ENCODE measurements at regions not wholly inside any gene's neighbourhood (a gene's known extent, or its start where the extent isn't known, plus 50 kb on each side); places are given as distances from the start of the nearest gene placed in this dataset.

GRCh38 chr6:28707387-28708282 lies 182.0 kb downstream of the GPX5 start:
- no peaks in the 10 kb centered on the region for H3K4me1 ChIP-seq (ENCODE audit: control insufficient read depth, insufficient read depth, low read length)
- peaks cover 13% of the 10 kb centered on the region for H3K9me3 ChIP-seq (ENCODE audit: control insufficient read depth, low read depth, low read length)
- no peak overlapping the region for H3K27ac ChIP-seq (ENCODE audit: low read length)
- H3K27me3 ChIP-seq (ENCODE audit: control insufficient read depth, insufficient read depth, low read length): peaks cover 27% of the 10 kb centered on the region
- no peak overlapping the region for H3K4me3 ChIP-seq (ENCODE audit: low read length)
- no peak for DNase-seq
- WGBS (ENCODE audit: insufficient coverage, low lambda C conversion rate): 89% methylated on average over 2 of the region's 6 CpGs
- no peaks in the 10 kb centered on the region for H3K36me3 ChIP-seq (ENCODE audit: control insufficient read depth, insufficient read depth, low read length)

- no peaks in the 10 kb centered on the region for H3K4me1 ChIP-seq (ENCODE audit: control insufficient read depth, insufficient read depth, low read length)
- 12% methylated on average over 8 of the region's 30 CpGs for WGBS (ENCODE audit: insufficient coverage, low lambda C conversion rate)
- H3K36me3 ChIP-seq (ENCODE audit: control insufficient read depth, insufficient read depth, low read length): no peaks in the 10 kb centered on the region
- H3K9me3 ChIP-seq (ENCODE audit: control insufficient read depth, low read depth, low read length): peaks cover 13% of the 10 kb centered on the region
- peaks cover 27% of the 10 kb centered on the region for H3K27me3 ChIP-seq (ENCODE audit: control insufficient read depth, insufficient read depth, low read length)
- DNase-seq: no peak
- no peak overlapping the region for H3K27ac ChIP-seq (ENCODE audit: low read length)
- H3K4me3 ChIP-seq (ENCODE audit: low read length): no peak overlapping the region
These were observed 184.0 kb downstream of the GPX5 start for GRCh38 chr6:28709478-28710349.

- Histone ChIP-seq H3K36me3 (ENCODE audit: control insufficient read depth, insufficient read depth, low read length) (no peaks in the 10 kb centered on the region), H3K4me3 (ENCODE audit: low read length) (no peak overlapping the region), H3K27ac (ENCODE audit: low read length) (no peak overlapping the region), H3K4me1 (ENCODE audit: control insufficient read depth, insufficient read depth, low read length) (no peaks in the 10 kb centered on the region), H3K9me3 (ENCODE audit: control insufficient read depth, low read depth, low read length) (peaks cover 13% of the 10 kb centered on the region), H3K27me3 (ENCODE audit: control insufficient read depth, insufficient read depth, low read length) (peaks cover 27% of the 10 kb centered on the region)
- 87% methylated on average over 4 of the region's 16 CpGs for WGBS (ENCODE audit: insufficient coverage, low lambda C conversion rate)
- DNase-seq: no peak
These were observed 184.9 kb downstream of the GPX5 start for GRCh38 chr6:28710466-28711191.

- Histone ChIP-seq H3K4me1 (ENCODE audit: control insufficient read depth, insufficient read depth, low read length) (no peaks in the 10 kb centered on the region), H3K27me3 (ENCODE audit: control insufficient read depth, insufficient read depth, low read length) (peaks cover 27% of the 10 kb centered on the region), H3K36me3 (ENCODE audit: control insufficient read depth, insufficient read depth, low read length) (no peaks in the 10 kb centered on the region), H3K9me3 (ENCODE audit: control insufficient read depth, low read depth, low read length) (peaks cover 13% of the 10 kb centered on the region), H3K4me3 (ENCODE audit: low read length) (no peak overlapping the region), H3K27ac (ENCODE audit: low read length) (no peak overlapping the region)
- no peak for DNase-seq
- WGBS (ENCODE audit: insufficient coverage, low lambda C conversion rate): 100% methylated on average over 1 of the region's 4 CpGs
These were observed 185.6 kb downstream of the GPX5 start for GRCh38 chr6:28711325-28711724.

GRCh38 chr6:28711788-28712341 lies 186.2 kb downstream of the GPX5 start:
- Histone ChIP-seq H3K9me3 (ENCODE audit: control insufficient read depth, low read depth, low read length) (peaks cover 13% of the 10 kb centered on the region), H3K4me3 (ENCODE audit: low read length) (no peak overlapping the region), H3K27me3 (ENCODE audit: control insufficient read depth, insufficient read depth, low read length) (peaks cover 27% of the 10 kb centered on the region), H3K4me1 (ENCODE audit: control insufficient read depth, insufficient read depth, low read length) (no peaks in the 10 kb centered on the region), H3K27ac (ENCODE audit: low read length) (no peak overlapping the region), H3K36me3 (ENCODE audit: control insufficient read depth, insufficient read depth, low read length) (no peaks in the 10 kb centered on the region)
- WGBS (ENCODE audit: insufficient coverage, low lambda C conversion rate): 80% methylated on average over 2 of the region's 5 CpGs
- no peak for DNase-seq

- Histone ChIP-seq H3K4me1 (ENCODE audit: control insufficient read depth, insufficient read depth, low read length) (no peaks in the 10 kb centered on the region), H3K36me3 (ENCODE audit: control insufficient read depth, insufficient read depth, low read length) (no peaks in the 10 kb centered on the region), H3K27ac (ENCODE audit: low read length) (no peak overlapping the region), H3K9me3 (ENCODE audit: control insufficient read depth, low read depth, low read length) (peaks cover 4% of the 10 kb centered on the region), H3K27me3 (ENCODE audit: control insufficient read depth, insufficient read depth, low read length) (peaks cover 27% of the 10 kb centered on the region), H3K4me3 (ENCODE audit: low read length) (no peak overlapping the region)
- no CpG with 5 or more reads among the region's 1 CpG for WGBS (ENCODE audit: insufficient coverage, low lambda C conversion rate)
- no peak for DNase-seq
These were observed 187.3 kb downstream of the GPX5 start for GRCh38 chr6:28712982-28713381.

GRCh38 chr6:28719275-28719940 lies 193.7 kb downstream of the GPX5 start:
- WGBS (ENCODE audit: insufficient coverage, low lambda C conversion rate): 38% methylated on average over 5 of the region's 11 CpGs
- H3K4me1 ChIP-seq (ENCODE audit: control insufficient read depth, insufficient read depth, low read length): no peaks in the 10 kb centered on the region
- no peak overlapping the region for H3K4me3 ChIP-seq (ENCODE audit: low read length)
- H3K36me3 ChIP-seq (ENCODE audit: control insufficient read depth, insufficient read depth, low read length): no peaks in the 10 kb centered on the region
- no peaks in the 10 kb centered on the region for H3K9me3 ChIP-seq (ENCODE audit: control insufficient read depth, low read depth, low read length)
- DNase-seq: no peak
- peaks cover 18% of the 10 kb centered on the region for H3K27me3 ChIP-seq (ENCODE audit: control insufficient read depth, insufficient read depth, low read length)
- H3K27ac ChIP-seq (ENCODE audit: low read length): no peak overlapping the region

GRCh38 chr6:28720357-28721231 lies 194.9 kb downstream of the GPX5 start:
- Histone ChIP-seq H3K4me1 (ENCODE audit: control insufficient read depth, insufficient read depth, low read length) (no peaks in the 10 kb centered on the region), H3K9me3 (ENCODE audit: control insufficient read depth, low read depth, low read length) (no peaks in the 10 kb centered on the region), H3K4me3 (ENCODE audit: low read length) (no peak overlapping the region), H3K36me3 (ENCODE audit: control insufficient read depth, insufficient read depth, low read length) (no peaks in the 10 kb centered on the region), H3K27ac (ENCODE audit: low read length) (no peak overlapping the region), H3K27me3 (ENCODE audit: control insufficient read depth, insufficient read depth, low read length) (peaks cover 24% of the 10 kb centered on the region)
- WGBS (ENCODE audit: insufficient coverage, low lambda C conversion rate): no CpG with 5 or more reads among the region's 26 CpGs
- DNase-seq: no peak

GRCh38 chr6:28721372-28721771 lies 195.7 kb downstream of the GPX5 start:
- H3K27me3 ChIP-seq (ENCODE audit: control insufficient read depth, insufficient read depth, low read length): peaks cover 28% of the 10 kb centered on the region
- no peak for DNase-seq
- H3K27ac ChIP-seq (ENCODE audit: low read length): no peak overlapping the region
- H3K4me3 ChIP-seq (ENCODE audit: low read length): no peak overlapping the region
- no CpG with 5 or more reads among the region's 2 CpGs for WGBS (ENCODE audit: insufficient coverage, low lambda C conversion rate)
- no peaks in the 10 kb centered on the region for H3K36me3 ChIP-seq (ENCODE audit: control insufficient read depth, insufficient read depth, low read length)
- no peaks in the 10 kb centered on the region for H3K4me1 ChIP-seq (ENCODE audit: control insufficient read depth, insufficient read depth, low read length)
- no peaks in the 10 kb centered on the region for H3K9me3 ChIP-seq (ENCODE audit: control insufficient read depth, low read depth, low read length)
